AG20443 (cell line): ENCODE measurements at regions not wholly inside any gene's neighbourhood (a gene's known extent, or its start where the extent isn't known, plus 50 kb on each side); places are given as distances from the start of the nearest gene placed in this dataset.
A peak's percentile ranks its signal among the peaks of the same experiment; 100 is the strongest.

Source experiments
- DNase-seq: peaks from one replicate; pipeline ENCODE4 v3.0.0; 2012; ENCODE audit warnings: low spot score, mixed read lengths

DNA sequence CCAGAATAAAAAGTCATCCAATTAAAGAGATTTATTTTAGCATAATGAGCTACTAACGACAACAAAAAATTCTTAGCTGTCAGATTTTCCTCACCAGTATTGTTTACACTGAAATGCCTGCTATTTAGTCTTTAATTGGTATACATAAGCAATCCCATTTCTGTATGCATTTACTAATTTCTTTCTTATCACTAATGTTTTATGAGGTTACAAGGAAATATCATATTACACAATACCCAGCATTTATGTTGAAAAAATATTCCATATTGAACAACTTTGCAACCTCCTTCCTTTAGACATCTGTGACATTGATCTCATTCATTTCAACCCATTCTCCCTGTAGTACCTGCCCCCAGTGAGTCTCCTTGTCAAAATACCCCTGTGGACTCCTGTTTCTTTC lies 135.4 kb downstream of the SLITRK6 start:
- no peak for DNase-seq

DNA sequence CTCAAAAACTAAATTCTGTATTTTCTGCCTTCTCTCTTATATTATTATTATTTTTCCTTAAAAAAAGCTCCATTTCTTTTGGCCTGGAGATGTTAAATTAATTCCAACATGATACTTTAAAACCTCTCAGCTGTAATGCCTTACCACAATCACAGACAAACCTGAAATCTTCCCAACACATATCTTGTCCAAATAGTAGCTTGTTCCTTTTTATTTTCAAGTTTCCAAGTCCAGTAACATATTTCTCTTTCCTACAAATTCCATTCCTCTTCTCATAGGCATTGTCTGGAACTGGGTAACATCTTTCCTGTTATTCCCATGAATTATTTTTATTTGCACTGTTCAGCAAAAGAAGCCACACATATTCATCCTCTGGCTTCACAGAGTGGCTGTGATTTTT lies 137.0 kb downstream of the SLITRK6 start:
- DNase-seq: no peak

DNA sequence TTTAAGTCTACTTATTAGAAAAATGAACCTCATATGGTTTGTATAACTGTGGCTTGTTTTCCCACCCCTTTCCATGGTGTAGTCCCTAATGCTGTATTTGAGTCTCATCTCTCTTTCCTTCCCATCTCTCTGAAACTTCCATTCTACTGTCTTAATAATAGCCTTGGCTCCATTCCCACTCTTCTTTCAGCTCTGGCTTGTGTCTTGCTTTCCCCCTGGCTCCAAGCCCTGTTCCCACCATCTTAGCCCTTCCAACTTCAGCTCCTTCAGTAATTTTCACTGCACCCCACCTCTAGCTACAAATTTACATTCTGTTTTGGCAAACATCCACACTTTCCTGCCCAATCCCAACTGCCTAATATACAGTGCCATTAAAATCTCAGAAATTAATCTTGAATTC lies 137.5 kb downstream of the SLITRK6 start:
- DNase-seq: no peak

DNA sequence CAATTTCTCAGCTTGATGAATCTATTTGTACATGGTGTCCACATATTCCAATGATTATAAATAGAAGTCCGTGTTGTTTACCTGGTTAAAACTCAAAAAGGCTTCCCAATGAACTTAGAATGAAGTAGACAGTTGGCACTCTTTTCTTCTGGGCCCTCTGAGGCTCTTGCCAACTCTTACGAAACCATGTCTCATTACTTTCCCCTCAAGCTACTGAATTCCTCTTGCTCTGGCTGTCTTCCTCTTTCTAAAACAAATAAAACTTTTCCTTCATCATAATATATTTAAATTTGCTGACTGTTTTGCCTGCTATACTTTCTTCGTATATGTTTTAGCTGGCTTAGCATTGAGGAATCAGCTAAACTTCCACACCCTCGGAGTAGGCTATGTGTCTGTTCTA lies 139.7 kb downstream of the SLITRK6 start:
- peak; percentile 10 for DNase-seq

DNA sequence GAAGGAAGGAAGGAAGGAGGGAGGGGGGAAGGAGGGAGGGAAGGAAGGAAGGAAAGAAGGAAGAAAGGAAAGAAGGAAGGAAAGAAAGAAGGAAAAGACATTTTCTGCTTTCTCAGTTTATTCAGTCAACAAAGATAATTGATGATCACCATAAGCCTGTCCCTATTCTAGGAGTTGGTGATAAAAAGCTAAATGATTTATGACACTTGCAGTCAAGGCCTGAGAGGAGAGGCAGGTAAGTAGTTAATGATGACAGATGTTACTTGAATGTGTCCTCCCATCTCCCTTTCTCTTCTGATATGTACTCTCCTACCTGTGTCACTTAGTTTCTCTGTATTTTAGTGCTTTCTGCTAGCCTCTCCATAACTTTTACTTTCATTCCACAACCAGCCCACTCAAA lies 141.3 kb downstream of the SLITRK6 start:
- no peak for DNase-seq

DNA sequence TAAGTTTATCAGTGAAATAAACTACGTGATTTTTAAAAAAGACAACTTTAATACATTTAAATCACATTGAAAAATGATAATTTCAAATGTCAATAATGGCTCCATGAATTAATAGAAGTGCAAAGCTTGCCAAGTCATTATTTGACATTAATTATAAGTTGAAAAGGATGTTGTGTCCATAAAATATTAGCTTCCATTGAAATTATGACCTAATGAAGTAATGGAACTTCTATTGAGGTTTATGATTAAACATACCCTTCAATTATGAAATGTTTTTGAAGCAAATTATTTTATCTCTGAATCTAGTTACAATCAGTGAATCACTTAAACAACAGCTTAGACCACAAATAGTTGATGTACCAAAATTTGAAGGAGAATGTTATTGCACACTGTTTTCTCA lies 144.2 kb downstream of the SLITRK6 start:
- no peak for DNase-seq

DNA sequence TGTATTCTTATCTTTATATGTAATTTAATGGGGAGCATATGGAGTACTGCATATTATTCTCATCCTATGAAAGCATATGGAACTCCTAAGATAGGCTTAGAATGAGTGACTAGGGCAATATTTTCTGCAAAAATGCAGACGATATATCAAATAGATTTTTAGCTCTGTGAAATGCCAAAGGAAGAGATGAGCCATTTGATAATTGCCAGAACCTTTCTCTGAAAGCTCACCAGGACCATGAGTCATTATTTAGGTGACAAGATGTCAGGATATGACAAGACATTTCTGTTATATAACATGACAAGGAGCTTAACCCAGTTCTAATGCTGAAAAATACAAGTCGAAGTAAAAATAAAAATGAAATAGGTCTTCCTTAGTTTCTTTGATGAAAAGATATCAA lies 145.0 kb downstream of the SLITRK6 start:
- no peak for DNase-seq

DNA sequence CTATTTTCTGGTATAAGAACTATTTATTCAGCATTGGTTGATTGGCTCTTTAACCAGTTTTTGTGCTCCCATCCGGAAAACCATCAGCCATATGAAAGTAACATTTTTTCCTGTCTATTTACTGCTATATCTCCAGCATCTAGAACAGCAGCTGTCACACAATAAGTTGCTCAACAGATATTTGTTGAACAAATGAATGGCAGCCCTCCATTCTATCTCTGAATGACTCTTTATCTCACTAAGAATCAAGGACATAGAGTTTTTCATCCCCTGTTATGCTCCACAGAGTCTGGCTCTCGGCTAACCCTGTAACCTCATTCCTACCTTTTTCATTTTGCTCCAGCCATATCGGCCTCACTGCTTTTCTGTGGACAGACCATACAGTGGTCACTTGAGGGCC lies 145.5 kb downstream of the SLITRK6 start:
- DNase-seq: no peak

DNA sequence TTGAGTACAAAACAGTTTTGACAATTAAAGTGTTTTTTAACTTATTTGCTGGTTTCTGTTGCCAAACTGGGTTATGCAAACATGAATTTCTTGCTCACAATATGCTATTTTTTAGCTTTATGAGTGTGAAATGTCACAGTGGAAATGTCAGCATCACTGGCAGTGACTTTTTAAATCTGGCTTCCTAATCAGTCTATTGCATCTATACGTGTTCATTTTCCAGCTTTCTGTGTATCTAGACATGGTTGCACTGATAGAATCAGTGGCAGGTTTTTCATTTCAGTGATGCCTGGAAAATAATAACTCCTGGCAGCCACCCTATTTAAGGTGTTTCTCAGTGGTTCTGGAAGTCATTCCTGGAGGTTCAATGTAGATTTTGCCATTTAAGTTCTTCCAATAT lies 146.7 kb downstream of the SLITRK6 start:
- no peak for DNase-seq

DNA sequence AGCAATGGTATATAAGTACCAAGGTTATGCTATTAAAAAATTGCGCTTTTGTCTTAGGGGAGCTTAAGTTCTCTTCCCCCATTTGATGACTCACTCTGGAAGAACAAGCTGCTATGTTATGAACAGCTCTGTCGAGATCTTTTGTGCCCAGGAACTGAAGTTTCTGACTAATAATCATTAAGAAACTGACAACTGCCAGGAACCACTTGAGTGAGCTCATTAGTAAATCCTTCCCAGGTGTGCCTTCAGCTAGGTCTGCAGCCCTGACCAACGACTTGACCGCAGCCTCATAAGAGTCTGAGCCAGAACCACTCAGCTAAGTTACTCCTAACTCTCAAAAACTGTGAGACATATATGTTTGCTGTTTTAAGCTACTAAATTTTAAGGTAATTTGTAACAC lies 147.8 kb downstream of the SLITRK6 start:
- DNase-seq: no peak

DNA sequence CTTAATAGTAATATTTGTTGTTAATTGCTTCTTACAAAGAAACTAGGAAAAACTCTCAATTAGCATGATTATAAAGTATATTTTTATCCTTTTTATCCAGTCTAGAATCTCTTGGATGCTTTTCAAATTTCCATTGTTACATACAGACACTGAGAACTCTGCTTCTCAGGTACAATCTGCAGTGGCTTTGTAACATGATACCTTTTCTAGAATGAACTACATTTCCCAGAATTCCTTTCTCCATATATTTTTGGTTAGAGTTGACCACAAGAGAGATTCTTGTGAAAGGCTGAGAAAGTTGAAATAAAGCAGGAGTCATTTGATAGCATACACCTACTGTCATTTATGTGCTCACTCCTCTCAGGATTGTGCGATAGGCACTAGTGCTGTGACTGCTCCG lies 148.6 kb downstream of the SLITRK6 start:
- DNase-seq: no peak

DNA sequence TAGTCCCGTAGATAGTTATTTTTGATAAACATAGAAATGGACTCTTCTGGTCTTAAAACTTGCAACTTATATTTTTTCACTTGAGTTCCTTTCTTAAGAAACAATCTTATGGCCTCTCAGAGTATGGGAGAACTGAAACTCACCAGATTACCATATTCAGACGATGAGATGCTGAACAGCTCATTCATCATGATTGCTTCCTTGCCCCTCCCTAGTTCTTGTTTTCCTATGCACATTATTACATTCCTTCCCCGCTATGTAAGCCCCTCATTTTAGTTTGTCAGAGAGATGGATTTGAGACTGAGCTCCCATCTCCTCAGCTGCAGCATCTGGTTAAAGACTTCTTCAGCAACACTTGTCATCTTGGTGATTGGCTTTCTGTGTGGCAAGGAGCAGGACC lies 158.5 kb downstream of the SLITRK6 start:
- DNase-seq: no peak

DNA sequence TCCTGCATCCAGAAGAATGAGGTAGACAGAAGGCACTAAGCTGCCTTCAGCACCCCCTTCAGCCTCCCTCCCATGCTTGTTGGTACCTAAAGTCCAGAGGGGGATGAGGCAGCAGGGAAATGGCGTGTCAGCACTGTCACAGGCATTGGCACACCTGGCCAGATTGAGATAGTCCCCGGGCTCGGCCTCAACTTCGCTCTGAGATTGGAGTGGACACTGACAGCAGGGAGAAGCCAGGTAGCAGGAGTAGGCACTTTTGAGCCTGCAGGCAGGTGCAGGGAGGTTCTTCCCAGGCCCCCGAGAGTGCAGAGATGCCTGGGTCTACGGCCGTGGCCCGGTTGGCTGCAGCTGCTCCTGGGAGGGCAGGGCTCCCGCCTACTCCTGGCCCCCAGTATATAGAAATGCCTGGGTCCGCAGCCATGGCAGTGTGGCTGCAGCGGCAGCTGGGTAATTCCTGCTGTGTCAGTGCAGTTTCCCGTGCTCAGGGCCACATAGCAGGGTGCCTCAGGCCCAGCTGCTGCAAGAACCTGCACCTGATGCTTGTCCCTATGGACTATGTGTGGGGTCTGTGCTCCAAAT lies 160.3 kb downstream of the SLITRK6 start:
- no peak for DNase-seq

DNA sequence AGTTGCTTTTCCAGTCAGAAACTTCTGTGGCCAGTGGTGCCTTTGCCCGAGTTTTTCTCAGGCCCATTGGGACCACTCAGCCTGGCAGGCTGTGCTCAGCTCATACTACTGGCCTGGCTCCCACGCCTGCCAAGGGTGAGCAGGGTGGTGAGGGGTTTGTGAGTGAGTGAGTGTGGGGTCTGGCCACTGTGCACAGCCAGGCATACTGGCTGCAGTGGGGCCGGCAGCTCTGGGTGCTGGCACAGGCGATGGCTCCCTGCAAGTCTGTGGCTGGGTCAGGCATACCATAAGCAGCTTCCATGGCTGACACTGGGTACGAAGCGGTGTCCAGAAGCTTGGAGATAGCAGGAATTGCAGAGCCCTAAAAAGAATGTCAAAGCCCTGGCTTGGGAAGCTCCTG lies 161.0 kb downstream of the SLITRK6 start:
- no peak for DNase-seq

DNA sequence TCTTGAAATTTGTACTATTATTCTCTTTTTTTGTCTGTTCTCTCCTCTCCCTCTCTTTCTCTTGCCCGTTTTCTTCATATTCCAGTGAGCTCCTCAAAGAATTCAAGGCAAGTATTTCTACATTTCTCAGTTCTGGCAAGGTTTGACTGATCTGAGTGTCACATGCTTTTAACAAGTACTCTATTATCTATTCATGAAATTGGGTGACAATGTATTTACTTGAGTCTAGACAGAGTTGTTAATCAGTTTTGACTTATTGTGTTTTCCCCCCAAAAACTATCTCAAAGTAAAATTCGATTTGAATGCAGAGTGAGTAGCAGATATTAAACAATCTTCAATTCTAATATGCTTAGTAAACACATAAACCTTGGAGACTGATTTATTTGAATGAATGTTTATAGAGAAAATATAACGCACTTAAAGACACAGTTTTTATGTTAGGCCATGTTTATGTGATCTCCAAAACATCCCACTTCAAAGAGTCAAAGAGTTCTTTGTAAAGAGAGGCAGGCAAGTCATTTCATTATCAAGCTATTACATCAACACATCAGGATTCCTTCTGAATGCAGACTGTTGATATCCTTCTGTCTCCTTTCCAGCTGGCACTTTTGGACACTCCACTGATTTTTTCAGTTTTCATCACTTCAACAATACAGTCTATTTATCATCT lies 166.6 kb downstream of the SLITRK6 start:
- no peak for DNase-seq

DNA sequence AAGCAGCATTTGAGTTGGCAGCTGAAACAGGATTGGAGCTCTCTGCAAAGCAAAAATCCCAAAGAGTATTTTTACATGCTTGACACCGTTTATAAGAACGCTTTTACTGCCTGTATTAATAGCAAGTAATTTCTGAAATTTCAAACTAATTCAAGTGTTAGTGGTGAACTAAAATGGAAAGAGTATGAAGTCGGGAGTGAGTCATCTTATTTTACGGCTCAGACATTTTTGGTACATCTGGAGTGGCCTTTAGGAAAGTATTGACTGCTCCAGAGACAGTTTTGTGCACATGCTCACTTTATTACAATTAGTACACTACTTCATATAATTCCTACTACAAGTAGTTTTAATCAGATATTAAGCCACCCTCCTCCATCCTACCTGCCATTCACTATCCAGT lies 167.4 kb downstream of the SLITRK6 start:
- DNase-seq: peak; percentile 7

DNA sequence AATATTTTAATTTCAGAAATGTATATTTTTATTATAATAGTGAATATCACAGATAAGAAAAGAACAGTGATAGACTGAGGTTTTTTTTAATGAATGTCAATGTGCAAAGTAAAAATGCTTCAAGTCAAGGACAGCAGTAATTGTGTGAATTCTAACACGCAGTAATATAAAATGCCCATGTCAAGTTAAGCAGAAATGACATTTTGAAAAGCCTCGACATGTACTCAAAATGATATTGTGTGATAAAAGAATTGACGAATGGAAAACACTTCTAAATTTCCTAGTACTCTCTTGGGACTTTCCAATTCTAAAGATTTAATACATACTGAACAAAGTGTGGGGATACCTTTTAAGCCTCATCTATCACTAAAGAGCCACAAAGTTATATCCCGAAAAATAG lies 172.6 kb downstream of the SLITRK6 start:
- DNase-seq: no peak

DNA sequence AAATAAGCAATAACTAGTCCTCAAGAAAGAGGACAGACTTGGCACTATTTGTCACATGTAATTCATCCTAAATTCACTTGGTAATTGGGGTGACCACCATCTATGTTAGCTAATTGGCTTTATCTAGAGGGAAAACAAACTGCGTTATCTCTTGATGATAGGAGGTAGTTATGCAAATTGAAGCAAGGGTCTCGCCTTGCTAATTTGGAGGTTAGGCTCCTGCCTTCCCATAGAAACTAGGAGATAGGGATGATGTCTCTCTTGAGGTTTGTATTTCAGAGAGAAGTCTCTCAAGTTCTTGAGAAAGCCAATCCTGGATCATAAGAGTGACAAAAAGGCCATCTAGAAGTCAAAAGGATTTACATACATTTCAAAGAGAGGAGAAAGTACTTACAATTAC lies 179.9 kb downstream of the SLITRK6 start:
- no peak for DNase-seq

DNA sequence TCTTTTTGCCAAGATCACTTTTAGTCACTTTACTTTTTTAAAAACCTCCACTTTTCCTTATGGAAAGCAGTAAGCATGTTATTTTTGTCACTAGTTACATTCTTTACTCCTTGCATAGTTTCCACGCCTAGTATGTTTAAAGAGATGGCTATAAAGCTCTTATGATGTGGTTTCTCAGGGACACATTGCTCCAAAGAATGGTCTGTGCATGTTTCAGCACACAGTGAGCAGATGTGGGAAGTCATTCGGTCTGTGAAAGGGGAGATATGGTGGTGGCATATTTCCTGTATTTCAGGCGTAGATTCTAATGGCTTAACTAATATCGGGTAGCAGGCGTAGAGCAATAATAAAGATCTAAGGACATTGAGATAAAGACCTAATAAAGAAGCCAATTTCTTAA lies 180.7 kb downstream of the SLITRK6 start:
- no peak for DNase-seq

DNA sequence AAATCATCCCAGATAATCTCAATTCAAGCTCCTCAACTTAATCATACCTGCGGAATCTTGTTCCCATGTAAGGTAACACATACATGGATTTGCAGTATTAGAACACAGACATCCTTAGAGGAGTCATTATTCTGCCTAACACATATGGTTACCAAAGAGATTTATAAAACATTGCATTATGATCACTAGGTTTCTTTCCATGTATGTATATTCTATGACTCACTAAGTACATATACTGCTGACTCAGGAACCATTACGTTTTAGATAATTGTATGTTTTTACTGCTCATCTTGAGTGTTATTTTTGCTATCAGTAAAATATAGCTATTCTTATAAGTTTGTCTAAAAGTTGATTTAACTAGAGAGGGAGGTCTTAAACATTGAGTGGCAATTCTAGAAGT lies 182.9 kb downstream of the SLITRK6 start:
- DNase-seq: no peak

DNA sequence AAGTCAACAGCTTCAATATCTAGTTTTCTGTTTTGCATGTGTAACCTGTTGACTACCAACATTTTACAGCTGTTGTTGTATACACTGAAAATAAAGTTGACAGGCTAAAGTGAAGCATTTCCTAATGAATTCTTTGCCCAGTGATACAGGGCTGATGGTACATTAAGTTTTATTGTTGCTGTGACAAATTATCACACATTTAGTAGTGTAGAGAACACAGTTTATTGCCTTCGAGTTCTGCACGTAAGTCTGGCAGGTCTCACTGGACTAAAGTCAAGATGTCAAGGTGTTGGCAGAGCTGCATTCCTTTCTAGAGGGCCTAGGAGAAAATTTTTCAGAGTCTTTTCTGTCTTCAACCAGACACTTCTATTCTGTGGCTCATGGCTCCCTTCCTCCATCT lies 184.2 kb downstream of the SLITRK6 start:
- no peak for DNase-seq

DNA sequence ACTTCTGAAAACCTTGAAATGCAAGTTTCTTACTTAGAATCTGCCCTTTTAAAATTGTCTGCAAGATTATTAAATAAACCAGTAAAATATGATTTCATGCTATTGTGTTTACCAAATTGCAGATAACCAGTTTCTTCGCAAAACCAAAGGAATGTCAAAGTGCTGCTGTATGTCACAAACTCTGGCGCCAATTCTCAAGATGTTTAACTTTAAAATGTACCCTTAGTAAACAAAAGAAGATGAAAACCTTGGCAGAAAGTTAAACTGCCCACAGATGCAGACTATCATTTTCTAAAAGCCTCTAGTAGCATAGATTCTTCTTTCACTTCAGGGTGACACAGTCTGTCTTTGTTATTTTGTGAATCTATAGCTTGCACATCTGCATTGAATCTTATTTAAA lies 189.2 kb downstream of the SLITRK6 start:
- DNase-seq: no peak

DNA sequence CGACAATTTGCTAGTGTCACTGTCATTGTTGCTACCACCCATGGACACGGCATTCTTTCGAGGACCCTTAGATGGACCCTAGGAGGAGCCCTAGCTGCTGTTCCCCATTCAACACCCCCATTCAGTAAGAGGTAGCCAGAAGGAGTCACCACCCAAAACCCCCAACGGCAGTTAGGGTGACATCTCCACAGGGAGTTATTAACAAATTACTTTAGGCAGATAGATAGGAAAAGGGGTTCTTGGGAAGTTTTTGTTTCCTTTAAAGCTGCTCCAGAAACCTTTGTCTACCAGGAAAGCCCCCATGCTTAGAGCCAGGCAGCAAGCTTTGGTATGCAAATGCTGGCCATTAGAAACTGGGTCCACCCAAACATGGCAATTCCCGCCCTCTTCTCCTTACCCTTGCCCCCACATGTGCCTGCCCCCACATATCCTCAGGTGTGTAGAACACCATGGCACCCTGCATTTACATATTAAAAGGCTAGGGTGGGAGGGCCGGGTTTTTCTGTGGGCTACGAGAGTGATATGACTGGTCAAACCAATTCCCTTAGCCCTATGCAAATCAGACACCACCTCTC lies 190.9 kb downstream of the SLITRK6 start:
- no peak for DNase-seq

DNA sequence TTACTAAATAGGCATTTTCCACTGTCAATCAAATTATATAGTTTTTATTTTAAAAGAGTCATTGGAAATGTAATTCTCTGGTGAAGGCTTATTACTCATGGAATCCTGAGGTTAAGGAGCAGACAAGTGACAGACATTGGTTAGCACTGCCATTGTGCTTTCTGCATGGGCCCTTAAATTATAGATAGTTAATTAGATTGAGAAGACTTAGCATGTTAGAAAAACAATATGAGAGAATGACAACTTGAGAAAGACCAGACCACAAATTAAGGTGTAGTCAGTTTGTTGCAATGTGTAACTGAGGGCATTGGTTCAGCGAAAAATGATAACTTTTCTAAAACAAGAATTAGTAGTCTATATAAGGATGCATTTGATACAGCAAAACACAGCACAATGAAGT lies 195.5 kb downstream of the SLITRK6 start:
- no peak for DNase-seq
